HG03139 (cell line): ENCODE measurements at regions not wholly inside any gene's neighbourhood (a gene's known extent, or its start where the extent isn't known, plus 50 kb on each side); places are given as distances from the start of the nearest gene placed in this dataset.
"Not testable (repeated sequence)": the region's sequence is repeated elsewhere in the genome, so short reads cannot be mapped to it uniquely, and the experiment has no call there.

Experiments
- ATAC-seq: cut with Tn5 transposase; IDR thresholded peaks from one replicate; pipeline ENCODE4 v1.9.1; 2021; ENCODE audit not compliant: unreplicated experiment

DNA sequence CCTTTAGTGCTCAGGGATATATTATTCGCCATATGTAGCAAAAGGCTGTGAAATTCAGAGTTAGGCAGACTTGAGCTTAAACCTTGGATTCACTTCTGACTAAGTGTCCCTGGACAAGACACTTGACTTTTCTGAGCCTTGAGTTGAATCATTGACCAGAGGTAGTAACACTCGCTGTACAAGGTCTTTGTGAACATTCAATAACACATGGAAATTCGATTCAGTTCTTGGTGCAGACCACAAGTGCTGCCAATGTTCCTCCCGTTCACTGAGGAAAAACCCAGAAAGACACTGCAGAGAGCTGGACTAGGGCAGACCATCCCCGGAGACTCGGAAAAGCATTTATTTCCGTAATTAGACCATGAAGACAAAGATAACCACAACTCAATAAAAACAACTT lies 901.4 kb downstream of the AACS start:
- ATAC-seq, result no peak

DNA sequence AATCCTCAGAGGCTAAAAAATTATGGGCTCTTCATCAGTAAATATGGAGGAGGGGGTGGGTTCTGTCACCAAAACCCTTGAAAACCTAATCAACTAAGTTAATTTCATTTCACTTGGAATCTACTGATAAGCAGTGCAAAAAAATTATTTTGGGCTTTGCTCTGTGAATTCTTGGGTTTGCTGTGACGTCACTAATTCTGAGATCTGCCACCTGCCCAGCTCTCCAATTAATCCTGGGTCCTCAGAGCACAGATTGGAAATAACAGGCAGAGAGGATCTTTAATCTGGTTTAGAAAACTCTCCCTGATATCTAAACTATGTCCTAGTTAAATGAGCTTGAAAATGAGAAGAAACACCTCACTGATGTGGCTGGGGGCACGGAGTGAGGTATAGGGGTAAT lies 903.2 kb downstream of the AACS start:
- no peak for ATAC-seq

DNA sequence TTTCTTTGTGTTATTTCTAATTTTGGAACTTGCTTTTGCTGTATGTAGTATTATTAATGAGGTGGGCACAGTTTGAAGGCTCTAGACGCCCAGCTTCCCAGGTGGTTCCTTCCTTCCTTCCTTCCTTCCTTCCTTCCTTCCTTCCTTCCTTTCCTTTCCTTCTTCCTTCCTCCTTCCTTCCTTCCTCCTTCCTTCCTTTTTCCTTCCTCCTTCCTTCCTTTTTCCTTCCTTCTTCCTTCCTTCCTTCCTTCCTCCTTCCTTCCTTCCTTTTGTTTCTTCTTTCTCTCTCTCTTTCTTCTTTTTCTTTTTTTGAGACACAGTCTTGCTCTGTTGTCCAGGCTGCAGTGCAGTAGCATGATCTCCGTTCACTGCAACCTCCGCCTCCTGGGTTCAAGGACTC lies 906.7 kb downstream of the AACS start:
- ATAC-seq, result no peak

DNA sequence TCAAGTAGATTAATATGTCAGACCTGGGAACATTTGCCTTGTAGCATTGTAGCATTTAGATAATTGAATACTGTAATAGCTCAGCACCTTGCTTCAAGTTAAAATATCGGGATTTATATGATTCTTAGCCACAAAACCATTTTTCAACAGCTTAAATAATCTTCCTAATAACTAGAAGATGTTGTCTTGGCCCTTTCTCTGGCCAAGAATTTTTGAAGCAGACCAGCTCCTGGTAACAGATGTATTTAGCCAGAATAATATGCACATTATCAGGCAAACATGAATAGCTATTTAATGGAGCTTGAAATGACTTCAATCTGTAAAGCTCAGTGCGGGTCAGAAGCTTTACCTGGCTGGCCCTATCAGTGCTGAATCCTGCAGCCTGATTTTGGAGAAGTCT lies 913.1 kb downstream of the AACS start:
- no peak for ATAC-seq

DNA sequence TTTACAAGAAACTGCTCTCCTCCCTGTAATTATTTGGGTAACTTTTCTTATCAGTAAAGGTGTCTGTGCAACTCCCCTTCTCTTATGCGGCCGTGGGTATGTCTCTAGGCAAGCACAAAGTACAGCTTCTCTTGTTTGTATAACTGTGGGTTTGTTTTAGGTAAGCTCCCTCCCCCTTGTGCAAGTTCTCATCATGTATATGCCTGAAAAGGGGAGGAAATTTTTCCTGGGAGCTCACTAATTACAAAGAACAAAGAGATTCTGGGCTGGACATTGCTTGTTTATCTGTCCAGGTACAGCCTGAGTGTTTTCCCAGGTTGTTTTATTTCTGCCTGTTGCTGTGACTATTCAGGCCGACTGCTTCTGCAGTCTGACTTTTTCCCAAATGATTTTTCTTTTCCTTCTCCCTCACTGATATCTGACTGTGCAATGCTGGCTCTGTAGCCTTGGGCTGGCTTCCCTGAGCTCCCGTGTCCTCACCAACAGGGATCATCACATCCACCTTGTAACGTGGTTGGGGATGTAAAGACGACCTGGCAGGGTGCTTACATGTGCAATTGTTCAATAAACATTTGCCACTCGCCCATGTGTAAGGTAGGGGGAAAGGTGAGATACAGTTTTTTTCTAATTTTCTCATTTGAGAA lies 916.5 kb downstream of the AACS start:
- no peak for ATAC-seq

DNA sequence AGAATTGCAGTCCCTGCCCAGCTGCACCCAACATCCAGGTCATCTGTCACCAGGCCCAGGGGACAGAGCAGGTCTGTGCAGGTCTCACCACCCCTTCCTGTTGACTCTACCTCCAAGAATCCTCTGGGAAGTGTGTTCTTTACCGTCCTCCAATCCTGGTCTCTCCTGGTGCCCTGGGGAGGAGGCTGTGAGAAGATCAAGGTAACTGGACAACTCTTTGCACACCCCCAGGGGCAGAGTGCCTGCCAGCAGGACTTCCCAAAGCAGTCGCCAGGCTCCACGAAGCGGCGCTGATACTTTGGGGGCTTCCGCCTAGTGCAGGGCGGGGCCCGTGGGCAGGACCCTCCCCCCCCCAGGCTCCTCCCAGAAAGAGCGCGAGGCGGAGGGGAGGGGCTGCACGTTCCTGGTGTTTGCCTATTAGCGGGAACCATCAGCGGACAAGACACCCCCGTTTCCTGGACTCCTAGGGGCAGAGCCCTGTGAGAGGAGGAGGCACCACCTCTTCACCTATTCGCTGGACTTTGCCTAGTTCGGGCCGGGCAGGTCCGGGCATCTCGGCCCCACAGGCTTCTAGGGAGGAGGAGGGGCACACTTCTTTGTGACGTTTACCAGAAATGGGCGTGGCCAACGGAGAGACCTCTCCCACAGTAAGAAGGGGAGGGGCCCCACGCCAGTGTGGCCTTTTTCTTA lies 918.0 kb downstream of the AACS start:
- ATAC-seq, result no peak

DNA sequence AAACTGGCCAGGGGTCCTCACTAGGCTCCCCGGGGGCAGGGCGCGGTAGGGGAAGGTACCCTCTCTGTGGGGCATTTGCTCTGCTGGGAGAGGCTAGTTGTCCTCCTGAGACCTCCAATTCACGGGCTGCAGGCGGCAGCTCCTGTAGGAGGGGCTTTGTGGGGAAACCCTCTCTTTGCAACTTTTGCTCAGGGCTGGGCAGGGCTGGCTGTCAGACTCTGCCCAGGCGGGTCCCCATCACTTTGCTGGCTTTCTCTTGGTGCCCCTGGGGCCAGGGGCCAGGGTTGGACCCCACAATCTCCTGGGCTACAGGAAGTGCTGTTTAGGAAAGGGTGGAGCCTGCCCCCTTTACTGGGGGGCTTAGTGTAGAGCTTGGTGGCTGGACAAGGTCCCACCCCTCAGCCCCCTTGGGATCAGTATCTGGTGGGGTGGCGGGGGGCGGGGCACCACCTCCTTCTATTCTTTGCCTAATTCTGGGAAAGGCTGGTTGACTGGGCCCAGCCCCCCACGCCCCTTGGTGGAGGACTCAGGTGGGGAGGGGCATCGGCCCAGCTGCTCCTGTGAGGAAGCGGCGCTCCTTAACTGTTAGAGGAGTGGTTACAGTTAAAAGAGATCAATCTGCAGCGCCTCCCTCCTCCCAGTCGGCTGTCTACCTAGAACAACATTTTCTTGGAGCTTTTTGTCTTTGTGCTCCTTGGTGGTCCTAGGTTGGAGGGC lies 918.7 kb downstream of the AACS start:
- ATAC-seq, result no peak

DNA sequence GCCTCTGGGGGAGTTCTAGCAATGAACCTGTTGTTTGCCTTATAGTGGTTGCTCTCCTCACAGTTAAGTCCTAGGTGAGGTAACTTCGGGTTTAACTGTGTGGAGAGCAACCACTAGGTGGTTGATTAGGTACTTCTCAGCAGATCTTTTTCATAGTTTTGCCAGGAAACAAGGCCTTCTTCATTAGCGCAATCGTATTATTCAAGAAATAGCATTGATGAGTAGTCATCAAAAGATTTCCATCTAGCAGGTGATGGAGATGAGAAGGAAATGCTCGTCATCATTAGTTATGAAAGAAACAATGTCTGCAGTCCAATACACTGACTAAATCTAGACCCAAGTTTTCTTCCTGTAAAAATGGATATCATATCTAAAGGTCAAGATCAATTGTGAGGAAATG lies 923.3 kb downstream of the AACS start:
- ATAC-seq, result no peak

DNA sequence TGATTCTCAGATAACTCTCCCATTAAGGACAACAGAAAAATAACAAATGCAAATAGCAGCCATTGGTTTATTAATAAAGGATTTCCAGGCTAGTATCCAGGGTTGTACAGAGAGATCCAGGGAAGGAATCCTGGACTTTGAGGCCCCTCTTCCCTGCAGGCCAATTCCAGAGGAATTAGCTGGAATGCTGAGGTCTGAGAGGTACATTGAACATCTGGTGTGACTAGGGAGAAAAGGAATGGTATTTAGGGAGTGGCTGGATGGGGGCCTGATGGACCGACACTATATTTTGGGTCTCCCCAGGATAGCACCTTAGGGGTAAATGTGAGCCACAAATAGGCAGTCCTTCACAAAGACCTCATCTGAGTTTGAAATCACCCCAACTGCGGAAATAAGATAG lies 924.5 kb downstream of the AACS start:
- no peak for ATAC-seq

DNA sequence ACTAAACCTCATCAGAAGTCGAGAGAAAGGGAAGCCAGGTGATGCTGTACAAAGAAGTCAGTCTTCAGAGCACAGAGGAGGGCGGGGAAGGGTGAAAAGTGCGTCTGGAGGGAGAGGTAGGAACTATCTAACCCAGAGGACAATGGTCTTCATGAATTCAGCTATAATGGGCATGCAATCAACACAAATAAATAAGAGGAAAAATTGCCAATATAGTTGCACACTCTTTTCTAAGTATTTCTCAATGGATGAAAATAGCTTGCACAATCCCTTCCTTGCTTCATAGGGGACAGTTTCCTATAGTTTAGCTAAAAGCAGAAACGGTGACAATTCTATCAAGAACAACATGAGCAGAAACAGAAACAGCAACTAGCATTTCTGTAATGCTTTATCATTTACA lies 931.2 kb downstream of the AACS start:
- ATAC-seq, result no peak

DNA sequence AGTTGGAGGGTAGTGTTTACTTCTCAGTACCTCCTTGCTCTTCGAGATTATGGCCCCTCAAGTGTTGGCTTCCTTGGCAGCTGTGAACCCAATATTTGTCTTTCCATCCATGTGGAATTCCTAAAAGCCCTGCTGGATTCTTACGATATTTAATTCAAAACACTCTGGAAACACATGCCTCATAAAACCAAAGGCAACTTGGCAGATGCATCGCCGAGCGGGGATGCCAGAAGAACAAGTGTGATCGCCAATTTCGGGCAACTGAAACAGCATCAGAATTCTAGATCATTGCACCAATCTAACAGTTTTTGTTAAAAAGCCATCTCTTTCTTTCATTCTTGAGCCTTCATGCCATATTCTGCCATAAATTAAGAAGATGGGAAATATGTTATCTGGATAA lies 934.4 kb downstream of the AACS start:
- no peak for ATAC-seq

DNA sequence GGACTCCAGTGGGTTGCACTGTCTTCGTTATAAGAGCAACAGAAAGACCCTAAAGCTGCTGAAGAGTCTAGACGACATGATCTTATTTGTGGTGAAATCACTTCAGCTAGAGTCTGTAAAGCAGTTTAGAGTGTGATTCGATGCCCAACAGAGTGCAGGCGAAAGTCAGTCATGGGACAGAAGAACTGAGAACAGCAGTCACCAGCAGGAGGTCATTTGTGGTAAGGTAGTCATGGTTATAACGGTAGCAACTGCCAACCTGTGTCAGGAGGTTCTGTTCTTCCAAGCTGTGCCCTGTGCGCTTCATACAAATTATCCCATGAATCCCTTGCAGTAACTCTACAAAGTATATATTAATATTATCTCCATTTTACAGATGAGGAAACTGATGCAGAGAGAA lies 954.1 kb downstream of the AACS start:
- ATAC-seq, result no peak

DNA sequence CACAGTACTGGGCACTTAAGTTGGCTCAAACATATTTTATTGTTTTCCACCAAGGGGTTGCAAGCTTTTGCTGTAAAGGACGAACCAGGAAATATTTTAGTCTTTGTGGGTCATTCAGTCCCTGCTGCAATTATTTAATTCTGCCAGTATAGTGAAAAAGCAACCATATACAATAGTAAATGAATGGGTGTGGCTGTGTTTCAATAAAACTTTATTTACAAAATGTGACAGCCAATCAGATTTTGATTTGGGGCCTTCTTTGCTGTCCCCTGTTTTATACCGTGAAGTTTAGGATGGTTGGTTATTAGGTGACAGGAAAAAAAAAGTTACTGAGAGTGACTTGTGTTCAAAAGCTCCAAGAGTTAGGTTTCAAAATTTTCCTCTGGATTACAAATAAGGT lies 956.4 kb downstream of the AACS start:
- no peak for ATAC-seq

DNA sequence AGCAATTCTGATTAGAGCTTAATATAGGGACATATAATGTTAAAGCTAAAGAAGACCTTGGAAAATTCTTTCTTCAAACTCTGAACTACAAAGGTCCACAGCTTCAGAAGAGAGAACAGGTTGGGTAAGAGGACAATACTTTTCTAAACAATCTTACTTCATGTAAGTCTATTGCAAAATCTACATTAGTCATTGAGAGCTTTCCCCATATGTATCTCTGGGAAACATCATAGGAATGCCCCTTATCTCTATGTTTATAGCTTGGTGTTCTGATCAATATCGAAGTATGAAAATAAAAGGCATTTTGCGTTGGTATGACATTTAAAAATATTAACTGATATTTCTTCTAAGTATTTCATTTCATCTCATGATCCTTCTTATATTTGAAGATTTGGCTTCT lies 962.6 kb downstream of the AACS start:
- no peak for ATAC-seq

DNA sequence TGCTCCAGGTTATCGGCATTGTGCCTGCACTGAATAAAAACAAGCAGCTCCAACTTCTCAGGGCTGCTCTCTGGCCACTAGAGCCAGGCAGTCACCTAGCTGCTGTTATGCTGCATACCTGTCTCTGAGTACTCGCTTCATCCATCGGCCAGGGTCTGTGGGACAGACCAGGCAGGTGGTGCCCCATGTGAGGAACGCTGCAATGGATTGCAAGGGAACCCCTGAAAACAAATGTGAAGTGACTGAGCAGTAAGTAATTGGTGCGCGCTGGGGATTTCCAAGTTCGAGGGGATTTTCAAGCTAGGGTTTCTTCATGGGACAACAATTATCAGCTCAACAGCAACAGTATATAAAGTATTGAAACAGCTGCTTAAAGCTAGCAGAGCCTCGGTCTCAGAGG lies 965.3 kb downstream of the AACS start:
- ATAC-seq, result no peak

DNA sequence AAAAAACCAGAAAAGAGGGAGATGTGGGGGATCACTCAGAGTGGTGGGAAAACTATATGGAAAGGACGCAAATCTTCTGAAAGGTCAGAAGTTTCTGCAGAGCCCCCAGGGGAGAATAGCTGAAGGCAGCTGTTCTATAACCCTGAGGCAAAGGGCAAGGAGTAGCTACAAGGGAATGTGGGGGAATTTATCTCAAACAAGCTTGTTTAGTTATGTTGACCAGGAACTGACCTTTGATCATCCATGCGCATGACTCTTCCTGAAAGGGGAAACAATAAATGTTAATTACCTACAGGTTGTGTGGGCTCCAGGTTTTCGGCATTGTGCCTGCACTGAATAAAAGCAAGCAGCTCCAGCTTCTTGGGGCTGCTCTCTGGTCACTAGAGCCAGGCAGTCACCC lies 968.5 kb downstream of the AACS start:
- ATAC-seq, result no peak

DNA sequence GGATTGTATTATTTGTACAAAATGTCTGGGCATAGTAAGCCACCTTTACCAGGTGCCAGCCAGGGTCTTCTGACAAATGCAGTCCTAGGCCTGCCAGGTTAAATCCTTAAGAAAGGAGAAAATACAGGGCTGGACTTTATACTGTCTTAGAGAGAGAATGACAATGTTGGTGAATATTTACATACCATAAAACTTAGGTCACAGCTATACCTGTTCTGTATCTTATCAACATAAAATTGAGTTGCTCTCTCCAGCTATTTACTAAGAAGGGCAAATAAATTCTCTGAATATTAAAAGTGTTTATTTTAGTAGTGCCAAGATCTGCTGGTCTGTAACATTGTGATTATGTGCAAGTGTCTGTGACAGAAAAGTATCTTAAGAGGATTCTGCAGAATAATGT lies 971.1 kb downstream of the AACS start:
- ATAC-seq, result no peak

DNA sequence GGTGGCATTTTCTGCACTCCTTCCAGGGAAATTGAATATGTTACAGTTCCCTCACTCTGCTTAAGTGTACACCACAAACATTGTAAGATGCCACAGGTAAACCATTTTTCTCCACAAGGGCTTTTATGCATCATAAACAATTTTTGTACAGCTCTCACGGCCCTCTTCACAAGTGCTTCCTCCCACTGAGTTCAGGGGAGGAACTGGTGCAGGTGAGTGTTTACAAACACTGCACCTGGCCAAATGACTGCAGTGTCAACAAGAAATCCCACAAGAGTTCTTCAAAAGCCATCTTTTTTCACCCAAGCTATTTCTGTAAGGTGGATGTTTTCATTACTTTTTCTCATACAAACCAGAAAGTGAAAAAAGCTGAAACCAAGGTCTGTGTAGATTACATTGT lies 973.2 kb downstream of the AACS start:
- no peak for ATAC-seq

DNA sequence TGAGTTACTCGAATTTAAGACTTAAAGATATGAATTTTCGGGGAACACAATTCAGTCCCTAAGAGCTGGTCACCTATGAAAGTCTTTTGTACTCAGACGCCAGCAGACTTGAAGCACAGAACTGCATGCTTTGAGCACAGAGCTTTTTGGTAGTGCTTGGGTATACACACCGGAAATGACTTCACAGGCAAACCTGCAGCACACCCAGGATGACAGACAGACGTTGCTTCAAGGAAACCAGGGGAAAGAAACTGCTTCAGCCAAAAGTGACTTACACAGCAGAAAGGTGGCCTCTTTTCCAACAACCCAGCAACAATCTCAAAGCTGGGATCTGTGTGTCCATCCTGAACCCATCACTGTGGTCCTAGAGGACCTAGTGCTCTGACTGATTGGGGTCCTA lies 975.1 kb downstream of the AACS start:
- no peak for ATAC-seq

DNA sequence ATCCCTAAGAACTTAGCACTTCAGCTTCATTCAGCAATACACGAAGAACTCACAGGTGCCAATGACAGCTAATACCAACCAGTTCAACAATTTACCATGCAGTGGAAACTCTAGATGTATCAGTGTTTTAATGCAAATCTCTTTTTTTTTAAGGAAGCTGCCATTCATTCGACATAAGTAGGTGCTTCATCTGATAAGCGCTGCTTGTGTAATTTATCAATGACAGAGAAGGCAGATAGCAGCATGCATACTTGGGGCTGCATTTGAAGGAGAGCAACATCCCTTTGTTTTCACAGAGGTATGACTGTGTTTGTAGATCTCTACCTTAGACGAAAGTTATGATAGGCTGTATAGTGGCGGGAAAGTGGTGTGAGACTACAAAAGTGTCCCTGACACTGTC lies 977.1 kb downstream of the AACS start:
- ATAC-seq, result no peak

DNA sequence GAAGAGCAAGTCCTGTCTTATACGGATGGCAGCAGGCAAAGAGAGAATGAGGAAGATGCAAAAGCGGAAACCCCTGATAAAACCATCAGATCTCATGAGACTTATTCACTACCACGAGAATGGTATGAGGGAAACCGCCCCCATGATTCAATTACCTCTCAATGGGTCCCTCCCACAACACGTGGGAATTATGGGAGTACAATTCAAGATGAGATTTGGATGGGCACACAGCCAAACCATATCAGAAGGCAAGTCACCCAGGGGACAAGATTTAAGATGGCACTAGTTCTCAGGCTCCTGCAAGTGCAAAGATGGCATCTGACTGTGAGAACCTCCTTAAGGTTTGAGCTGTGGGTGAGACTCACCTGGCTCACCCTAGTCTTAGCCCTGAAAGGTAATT lies 984.3 kb downstream of the AACS start:
- ATAC-seq, result not testable (repeated sequence)

DNA sequence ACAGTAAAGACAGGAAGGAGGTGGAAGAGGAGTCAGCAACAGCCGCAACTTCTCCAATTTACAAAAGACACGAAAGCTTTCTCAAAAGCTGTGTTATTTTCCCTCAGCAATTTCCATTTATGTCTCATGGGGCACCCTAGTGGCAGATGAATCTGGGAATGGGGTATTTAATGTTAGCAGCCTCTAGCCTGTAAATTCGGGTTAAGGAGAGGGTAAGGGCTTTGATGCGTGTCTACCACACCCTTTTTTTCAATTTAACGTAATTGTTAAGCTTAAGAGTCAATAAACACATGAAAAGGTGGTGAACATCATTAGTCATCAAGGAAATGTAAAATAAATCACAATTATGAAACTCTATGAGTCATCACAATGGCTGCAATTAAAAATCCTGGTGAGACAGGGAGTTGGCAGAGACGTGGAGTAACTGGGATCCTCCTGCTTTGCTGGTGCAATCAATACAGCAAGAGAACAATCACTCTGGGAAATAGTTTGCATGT lies 986.4 kb downstream of the AACS start:
- ATAC-seq, result no peak
